ENCODE measurements at regions not wholly inside any gene's neighbourhood (a gene's known extent, or its start where the extent isn't known, plus 50 kb on each side); places are given as distances from the start of the nearest gene placed in this dataset.

DNA sequence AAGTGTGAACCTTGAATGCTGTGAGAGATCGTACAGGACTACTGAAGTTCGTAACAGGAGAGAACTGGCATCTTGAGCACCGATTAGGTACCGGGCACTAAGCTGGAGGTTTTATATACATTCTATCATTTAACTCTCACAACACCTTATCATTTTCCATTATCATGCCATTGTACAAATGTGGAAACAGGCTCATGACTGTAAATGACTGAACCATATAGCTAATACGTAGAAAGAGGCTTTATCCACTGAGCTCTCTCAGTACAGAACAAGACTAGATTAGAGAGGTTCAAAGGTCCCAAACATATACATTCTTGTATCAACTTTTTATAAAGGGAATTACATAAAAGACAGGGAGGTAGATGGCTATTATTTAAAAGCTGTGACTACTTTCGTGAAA is 130.6 kb downstream of the CEP57L1 start:
- DNase-seq = no peak

DNA sequence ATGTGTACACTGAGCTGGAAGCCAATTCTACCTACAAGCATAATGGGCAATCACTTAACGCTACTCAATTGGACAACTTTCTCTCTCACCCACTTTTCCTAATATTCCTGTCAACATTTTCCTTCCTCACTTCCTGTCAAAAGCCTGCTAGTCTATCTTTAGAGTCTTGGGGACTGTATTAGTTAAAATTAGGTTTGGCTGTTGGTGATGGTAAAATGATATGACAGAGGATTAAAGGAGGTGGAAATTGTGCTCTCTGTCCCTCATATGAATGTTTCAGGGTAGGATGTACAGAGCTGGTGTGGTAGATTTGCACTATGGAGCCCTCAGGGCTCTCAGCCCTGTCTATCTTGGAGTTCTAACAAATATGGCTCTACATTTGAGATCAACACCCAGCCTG is 129.7 kb downstream of the CEP57L1 start:
- no peak for DNase-seq

DNA sequence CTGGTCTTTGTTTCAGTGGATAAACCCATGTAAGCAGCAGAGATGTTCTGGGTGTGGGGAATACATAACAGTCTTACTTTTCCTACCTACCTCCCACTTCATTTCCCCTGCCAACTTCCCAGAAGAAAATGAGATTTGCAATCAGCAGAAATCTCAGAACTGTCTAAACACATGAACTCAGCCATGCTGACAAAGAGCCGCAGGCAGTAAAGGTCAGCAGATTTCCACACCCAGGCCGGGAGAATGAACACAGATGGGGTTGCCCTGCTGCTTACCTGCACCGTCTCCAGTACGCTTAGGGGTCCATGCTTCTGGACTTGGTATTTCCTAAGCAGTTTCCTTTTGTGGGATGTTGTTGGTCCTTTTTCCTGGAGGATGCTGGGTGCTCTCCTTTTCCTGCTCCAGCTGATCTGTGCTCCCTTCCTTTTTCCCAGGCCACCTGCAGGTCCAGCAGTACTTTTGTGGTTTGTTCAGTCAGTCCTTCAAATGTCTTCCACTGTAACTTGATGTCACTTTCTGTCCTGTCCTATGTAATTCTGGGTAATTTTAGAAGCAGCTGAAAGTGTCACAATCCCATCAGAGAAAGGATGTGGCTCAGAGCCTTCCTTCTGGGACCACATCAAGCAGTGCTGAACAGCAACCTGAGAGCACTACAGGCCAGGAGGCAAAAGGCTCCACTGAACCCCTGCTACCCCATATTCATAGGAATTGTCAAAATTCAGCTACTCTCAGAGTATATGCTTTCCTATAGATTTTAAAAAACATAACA is 129.0 kb downstream of the CEP57L1 start:
- no peak for DNase-seq

DNA sequence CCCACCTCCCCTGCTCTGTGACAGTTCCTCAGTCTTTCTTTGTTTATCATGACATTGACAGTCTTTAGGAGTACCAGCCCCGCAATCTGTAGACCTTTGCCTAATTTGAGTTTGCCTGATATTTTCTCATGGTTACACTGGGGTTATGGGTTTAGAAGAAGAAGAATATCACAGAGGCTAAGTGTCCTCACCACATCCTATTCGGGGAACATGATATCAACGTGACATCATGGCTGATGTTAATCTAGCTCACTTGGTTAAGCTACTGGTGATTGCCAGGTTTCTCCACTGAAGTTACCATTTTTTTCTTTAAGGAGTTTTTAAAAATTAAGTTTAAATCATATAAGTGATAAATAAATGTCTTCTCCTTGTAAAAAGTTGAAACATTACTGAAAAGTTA is 127.5 kb downstream of the CEP57L1 start:
- no peak for DNase-seq

DNA sequence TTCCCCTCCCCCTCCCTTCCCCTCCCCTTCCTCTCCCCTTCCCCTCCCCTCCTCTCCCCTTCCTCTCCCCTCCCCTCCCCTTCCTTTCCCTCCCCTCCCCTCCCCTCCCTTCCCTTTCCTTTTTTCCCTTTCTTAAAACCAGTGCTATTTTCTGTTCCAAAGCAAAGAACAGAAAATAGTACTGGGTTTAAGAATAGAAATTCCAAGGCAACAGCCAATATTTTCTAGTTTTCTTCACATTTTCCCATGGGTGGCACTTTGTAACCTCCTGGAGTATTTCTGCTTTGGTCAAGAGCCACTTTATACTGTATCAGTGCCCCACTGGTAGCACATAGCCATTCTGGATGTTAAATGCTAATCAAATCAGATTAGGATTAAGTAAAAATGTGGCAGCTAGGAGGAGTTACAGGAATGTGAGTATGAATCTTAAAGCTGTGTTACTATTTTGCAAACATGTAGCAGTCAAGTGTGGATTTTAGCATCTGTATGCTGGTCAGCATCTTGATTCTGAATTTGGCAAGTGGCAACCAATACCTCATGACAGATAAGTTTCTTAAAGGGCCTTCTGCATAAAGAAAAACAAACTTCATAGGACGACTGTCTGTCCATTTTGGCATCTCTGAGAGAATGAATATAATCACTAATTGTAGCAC is 126.4 kb downstream of the CEP57L1 start:
- no peak for DNase-seq

All from NCI-H2107 (cell line).